ENCODE measurements at regions not wholly inside any gene's neighbourhood (a gene's known extent, or its start where the extent isn't known, plus 50 kb on each side); places are given as distances from the start of the nearest gene placed in this dataset.
"Not testable (repeated sequence)": the region's sequence is repeated elsewhere in the genome, so short reads cannot be mapped to it uniquely, and the experiment has no call there.

- no peaks in the 10 kb centered on the region for H3K4me1 ChIP-seq (ENCODE audit: control insufficient read depth in 1 of 2, insufficient read depth in 1 of 2, low read depth in 1 of 2, low read length in 1 of 2)
- no peaks in the 10 kb centered on the region for H3K9me3 ChIP-seq
- TF ChIP-seq CTCF (IDR thresholded peaks at IDR 0.05), result no peak
- no peak overlapping the region for H3K27ac ChIP-seq
- no peaks in the 10 kb centered on the region for H3K27me3 ChIP-seq
- no peak overlapping the region for H3K4me3 ChIP-seq (ENCODE audit: low read depth in 1 of 2, low read length in 1 of 2)
- no peaks in the 10 kb centered on the region for H3K36me3 ChIP-seq
These were observed 174.2 kb downstream of the MYLK4 start for GRCh38 chr6:2576499-2576898.

- H3K36me3 ChIP-seq, result no peaks in the 10 kb centered on the region
- H3K27ac ChIP-seq, result no peak overlapping the region
- TF ChIP-seq CTCF (IDR thresholded peaks at IDR 0.05), result no peak
- H3K4me1 ChIP-seq (ENCODE audit: control insufficient read depth in 1 of 2, insufficient read depth in 1 of 2, low read depth in 1 of 2, low read length in 1 of 2), result no peaks in the 10 kb centered on the region
- H3K9me3 ChIP-seq, result no peaks in the 10 kb centered on the region
- H3K4me3 ChIP-seq (ENCODE audit: low read depth in 1 of 2, low read length in 1 of 2), result no peak overlapping the region
- no peaks in the 10 kb centered on the region for H3K27me3 ChIP-seq
These were observed 175.5 kb downstream of the MYLK4 start for GRCh38 chr6:2575236-2575635.

GRCh38 chr6:2569420-2569819, 181.3 kb downstream of the MYLK4 start:
- H3K4me1 ChIP-seq (ENCODE audit: control insufficient read depth in 1 of 2, insufficient read depth in 1 of 2, low read depth in 1 of 2, low read length in 1 of 2); H3K36me3 ChIP-seq; H3K9me3 ChIP-seq; H3K4me3 ChIP-seq (ENCODE audit: low read depth in 1 of 2, low read length in 1 of 2); H3K27ac ChIP-seq; H3K27me3 ChIP-seq: not testable (repeated sequence)

GRCh38 chr6:2566048-2566447, 184.7 kb downstream of the MYLK4 start:
- Histone ChIP-seq H3K27me3 (no peaks in the 10 kb centered on the region), H3K27ac (no peak overlapping the region), H3K4me3 (ENCODE audit: low read depth in 1 of 2, low read length in 1 of 2) (no peak overlapping the region), H3K36me3 (no peaks in the 10 kb centered on the region), H3K4me1 (ENCODE audit: control insufficient read depth in 1 of 2, insufficient read depth in 1 of 2, low read depth in 1 of 2, low read length in 1 of 2) (no peaks in the 10 kb centered on the region), H3K9me3 (no peaks in the 10 kb centered on the region)
- no peak for TF ChIP-seq CTCF (IDR thresholded peaks at IDR 0.05)

- H3K9me3 ChIP-seq, result no peaks in the 10 kb centered on the region
- TF ChIP-seq CTCF (IDR thresholded peaks at IDR 0.05), result no peak
- H3K36me3 ChIP-seq, result no peaks in the 10 kb centered on the region
- H3K4me3 ChIP-seq (ENCODE audit: low read depth in 1 of 2, low read length in 1 of 2), result no peak overlapping the region
- H3K4me1 ChIP-seq (ENCODE audit: control insufficient read depth in 1 of 2, insufficient read depth in 1 of 2, low read depth in 1 of 2, low read length in 1 of 2), result no peaks in the 10 kb centered on the region
- no peak overlapping the region for H3K27ac ChIP-seq
- H3K27me3 ChIP-seq, result no peaks in the 10 kb centered on the region
These were observed 185.2 kb downstream of the MYLK4 start for GRCh38 chr6:2565499-2565898.

GRCh38 chr6:2563635-2564034, 187.1 kb downstream of the MYLK4 start:
- no peaks in the 10 kb centered on the region for H3K4me1 ChIP-seq (ENCODE audit: control insufficient read depth in 1 of 2, insufficient read depth in 1 of 2, low read depth in 1 of 2, low read length in 1 of 2)
- TF ChIP-seq CTCF (IDR thresholded peaks at IDR 0.05), result no peak
- no peaks in the 10 kb centered on the region for H3K36me3 ChIP-seq
- H3K9me3 ChIP-seq, result no peaks in the 10 kb centered on the region
- no peaks in the 10 kb centered on the region for H3K27me3 ChIP-seq
- H3K4me3 ChIP-seq (ENCODE audit: low read depth in 1 of 2, low read length in 1 of 2), result no peak overlapping the region
- H3K27ac ChIP-seq, result no peak overlapping the region

Data from neutrophil (primary cell).